ENCODE measurements at regions not wholly inside any gene's neighbourhood (a gene's known extent, or its start where the extent isn't known, plus 50 kb on each side); places are given as distances from the start of the nearest gene placed in this dataset.

GRCh38 chr20:37598100-37598543 is 70.4 kb upstream of the BLCAP start:
- no peak for DNase-seq (ENCODE audit: low read depth in 2 of 2)

GRCh38 chr20:37596890-37597536 is 69.3 kb upstream of the BLCAP start:
- no peak for DNase-seq (ENCODE audit: low read depth in 2 of 2)

- DNase-seq (ENCODE audit: low read depth in 2 of 2) = no peak
Measured at GRCh38 chr20:37596168-37596567, 68.5 kb upstream of the BLCAP start.

- no peak for DNase-seq (ENCODE audit: low read depth in 2 of 2)
Measured at GRCh38 chr20:37593710-37594109, 66.0 kb upstream of the BLCAP start.

GRCh38 chr20:37590938-37591490 is 63.3 kb upstream of the BLCAP start:
- no peak for DNase-seq (ENCODE audit: low read depth in 2 of 2)

GRCh38 chr20:37586078-37586477 is 58.4 kb upstream of the BLCAP start:
- DNase-seq (ENCODE audit: low read depth in 2 of 2) = no peak

GRCh38 chr20:37584238-37584807 is 56.6 kb upstream of the BLCAP start:
- DNase-seq (ENCODE audit: low read depth in 2 of 2) = no peak

- no peak for DNase-seq (ENCODE audit: low read depth in 2 of 2)
Measured at GRCh38 chr20:37581246-37581645, 53.6 kb upstream of the BLCAP start.

GRCh38 chr20:37580069-37580468 is 52.4 kb upstream of the BLCAP start:
- DNase-seq (ENCODE audit: low read depth in 2 of 2) = no peak

- no peak for DNase-seq (ENCODE audit: low read depth in 2 of 2)
Measured at GRCh38 chr20:37579106-37579505, 51.4 kb upstream of the BLCAP start.

- DNase-seq (ENCODE audit: low read depth in 2 of 2) = no peak
Measured at GRCh38 chr20:37577981-37578380, 50.3 kb upstream of the BLCAP start.
